RWPE1 (cell line): ENCODE measurements at regions not wholly inside any gene's neighbourhood (a gene's known extent, or its start where the extent isn't known, plus 50 kb on each side); places are given as distances from the start of the nearest gene placed in this dataset.

ENCODE experiments used
- CTCF ChIA-PET: fragments of 350-600 bp; sonication (Branson Sonifier 250); formaldehyde crosslinking; extraction: SDS; loops from one replicate; lab custom pipeline; 2021; lab: Yijun Ruan, JAX
- POLR2A ChIA-PET: fragments of 400-600 bp; formaldehyde crosslinking; extraction: SDS; loops from one replicate; lab custom pipeline; 2020; ENCODE audit warnings: antibody characterized with exemption; ENCODE audit not compliant: low non-redundant PET; lab: Yijun Ruan, JAX
- DNase-seq: peaks from one replicate; pipeline ENCODE4 v3.0.0; 2012; ENCODE audit warnings: low spot score
- H3K27ac ChIP-seq: fragments of 450-650 bp; 2 replicates; pipeline ENCODE4 v1.5.1; 2017
- TF ChIP-seq, protein P1 (sequence below): fragments of 450-650 bp; conservative IDR thresholded peaks from 2 replicates; pipeline ENCODE4 v1.5.1; 2017; ENCODE audit warnings: low read depth, mild to moderate bottlenecking

GRCh38 chr2:204108330-204108751 lies 171.8 kb downstream of the ICOS start:
- peak; percentile 31 for DNase-seq
- TF ChIP-seq, protein P1, sequence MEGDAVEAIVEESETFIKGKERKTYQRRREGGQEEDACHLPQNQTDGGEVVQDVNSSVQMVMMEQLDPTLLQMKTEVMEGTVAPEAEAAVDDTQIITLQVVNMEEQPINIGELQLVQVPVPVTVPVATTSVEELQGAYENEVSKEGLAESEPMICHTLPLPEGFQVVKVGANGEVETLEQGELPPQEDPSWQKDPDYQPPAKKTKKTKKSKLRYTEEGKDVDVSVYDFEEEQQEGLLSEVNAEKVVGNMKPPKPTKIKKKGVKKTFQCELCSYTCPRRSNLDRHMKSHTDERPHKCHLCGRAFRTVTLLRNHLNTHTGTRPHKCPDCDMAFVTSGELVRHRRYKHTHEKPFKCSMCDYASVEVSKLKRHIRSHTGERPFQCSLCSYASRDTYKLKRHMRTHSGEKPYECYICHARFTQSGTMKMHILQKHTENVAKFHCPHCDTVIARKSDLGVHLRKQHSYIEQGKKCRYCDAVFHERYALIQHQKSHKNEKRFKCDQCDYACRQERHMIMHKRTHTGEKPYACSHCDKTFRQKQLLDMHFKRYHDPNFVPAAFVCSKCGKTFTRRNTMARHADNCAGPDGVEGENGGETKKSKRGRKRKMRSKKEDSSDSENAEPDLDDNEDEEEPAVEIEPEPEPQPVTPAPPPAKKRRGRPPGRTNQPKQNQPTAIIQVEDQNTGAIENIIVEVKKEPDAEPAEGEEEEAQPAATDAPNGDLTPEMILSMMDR, result no peak
- no peak overlapping the region for H3K27ac ChIP-seq
- POLR2A ChIA-PET, result no interaction called here
- CTCF ChIA-PET, result no interaction called here

GRCh38 chr2:204108781-204109295 lies 172.3 kb downstream of the ICOS start:
- H3K27ac ChIP-seq, result no peak overlapping the region
- no peak for DNase-seq
- CTCF ChIA-PET, result no interaction called here
- TF ChIP-seq, protein P1, result no peak
- POLR2A ChIA-PET, result no interaction called here

GRCh38 chr2:204109681-204110080 lies 173.1 kb downstream of the ICOS start:
- CTCF ChIA-PET, result no interaction called here

DNA sequence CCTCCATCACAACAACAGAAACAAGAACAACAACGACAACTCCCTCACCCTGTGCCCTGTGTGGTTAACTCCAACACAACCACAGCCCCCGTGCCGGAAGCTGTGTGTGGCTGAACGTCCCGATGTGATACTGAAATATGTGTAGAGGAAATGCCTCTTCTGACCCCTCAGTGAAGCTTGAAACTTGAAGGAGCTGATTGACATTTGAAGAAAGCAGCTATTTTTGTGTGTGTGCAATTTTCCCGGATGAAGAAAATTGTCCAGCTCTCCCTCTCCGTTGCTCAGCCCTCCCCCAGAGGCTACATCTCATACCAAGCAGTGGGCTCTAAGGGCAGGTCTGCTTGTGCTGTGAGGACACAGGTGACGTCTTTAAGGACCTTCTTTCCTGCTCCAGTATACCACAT lies 173.8 kb downstream of the ICOS start:
- DNase-seq, result no peak
- TF ChIP-seq, protein P1, result no peak
- CTCF ChIA-PET, result no interaction called here
- no peak overlapping the region for H3K27ac ChIP-seq
- POLR2A ChIA-PET, result no interaction called here

More at GRCh38 chr2:204109681-204110080, 173.1 kb downstream of the ICOS start:
- TF ChIP-seq, protein P1, result no peak
- no peak for DNase-seq
- POLR2A ChIA-PET, result no interaction called here
- H3K27ac ChIP-seq, result no peak overlapping the region

- no peak overlapping the region for H3K27ac ChIP-seq
- no peak for DNase-seq
- ChIA-PET CTCF (no interaction called here), POLR2A (no interaction called here)
- TF ChIP-seq, protein P1, result no peak
Measured at GRCh38 chr2:204110751-204111516, 174.4 kb downstream of the ICOS start.

DNA sequence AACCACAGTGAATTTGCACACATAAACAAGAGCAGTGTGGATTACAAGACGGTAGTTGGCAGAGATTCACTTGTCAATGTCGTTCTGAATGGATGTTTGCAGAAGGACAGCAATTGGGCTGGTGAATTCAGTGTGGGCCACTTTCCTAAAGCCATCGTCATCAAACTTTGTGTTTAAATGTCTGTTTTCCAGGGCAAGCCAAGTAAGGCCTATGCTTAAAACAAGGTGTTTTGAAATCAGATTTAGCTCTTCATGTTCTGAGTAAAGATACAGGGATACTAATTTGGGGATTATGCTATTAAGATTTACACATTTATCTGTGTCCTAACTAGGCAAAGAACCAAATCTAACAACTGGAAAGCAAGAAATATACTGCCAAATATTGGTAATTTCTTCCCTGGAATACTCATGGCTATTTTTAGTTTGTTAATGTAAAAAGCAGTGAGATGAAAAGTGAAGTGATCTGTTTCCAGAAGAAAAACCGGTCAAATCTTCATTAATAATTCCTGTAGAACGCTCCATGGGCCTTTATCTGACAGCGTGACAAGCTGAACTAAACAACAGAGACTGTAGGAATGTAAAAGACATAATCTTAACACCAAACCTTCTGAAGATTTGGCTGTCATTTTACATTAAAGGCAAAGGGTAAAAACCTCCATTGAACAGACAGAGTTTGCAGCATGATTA lies 175.7 kb downstream of the ICOS start:
- no peak for DNase-seq
- ChIA-PET CTCF (interaction anchor here (0.7 kb wide), 1 partner anchor 11 kb away, joined by 3 read pairs; no protein-coding TSS in a partner anchor), POLR2A (no interaction called here)
- H3K27ac ChIP-seq, result no peak overlapping the region
- TF ChIP-seq, protein P1, result no peak
